H9 (cell line): ENCODE measurements at regions not wholly inside any gene's neighbourhood (a gene's known extent, or its start where the extent isn't known, plus 50 kb on each side); places are given as distances from the start of the nearest gene placed in this dataset.

ENCODE experiments used
- DNase-seq: peaks from one replicate; pipeline ENCODE4 v3.0.0-alpha.2; 2017
- H2AFZ ChIP-seq: one replicate; pipeline ENCODE4 v1.6.1; 2013; ENCODE audit warnings: mild to moderate bottlenecking, low read length, control low read depth, moderate library complexity
- H2AK5ac ChIP-seq: 2 replicates; pipeline ENCODE4 v1.6.1; 2013; ENCODE audit warnings: low read length, control low read depth, mixed read lengths; ENCODE audit not compliant: insufficient read length
- H2BK120ac ChIP-seq: one replicate; pipeline ENCODE4 v1.6.1; 2013; ENCODE audit warnings: low read depth, mild to moderate bottlenecking, low read length, control low read depth, inconsistent platforms; ENCODE audit not compliant: poor library complexity, severe bottlenecking
- H2BK12ac ChIP-seq: 2 replicates; pipeline ENCODE4 v1.6.1; 2013; ENCODE audit warnings: low read length, control low read depth, mixed read lengths, low read depth; ENCODE audit not compliant: insufficient read length
- H2BK15ac ChIP-seq: 2 replicates; pipeline ENCODE4 v1.6.1; 2013; ENCODE audit warnings: low read depth, low read length, control low read depth
- H2BK20ac ChIP-seq: one replicate; pipeline ENCODE4 v1.6.1; 2013; ENCODE audit warnings: low read depth, mild to moderate bottlenecking, low read length, control low read depth, inconsistent platforms; ENCODE audit not compliant: poor library complexity, severe bottlenecking
- H2BK5ac ChIP-seq: 2 replicates; pipeline ENCODE4 v1.6.1; 2013; ENCODE audit warnings: low read length, control low read depth, mixed read lengths; ENCODE audit not compliant: insufficient read length
- H3K14ac ChIP-seq: 2 replicates; pipeline ENCODE4 v1.6.1; 2013; ENCODE audit warnings: low read length, control low read depth; ENCODE audit not compliant: insufficient read depth
- H3K18ac ChIP-seq: 2 replicates; pipeline ENCODE4 v1.6.1; 2013; ENCODE audit warnings: low read depth, mild to moderate bottlenecking, mixed read lengths, low read length, control low read depth; ENCODE audit not compliant: insufficient read length
- H3K23ac ChIP-seq: 2 replicates; pipeline ENCODE4 v1.6.1; 2013; ENCODE audit warnings: low read length, control low read depth, mixed read lengths, low read depth; ENCODE audit not compliant: insufficient read length
- H3K23me2 ChIP-seq: 2 replicates; pipeline ENCODE4 v1.6.1; 2013; ENCODE audit warnings: low read depth, mild to moderate bottlenecking, mixed read lengths, low read length, control low read depth; ENCODE audit not compliant: insufficient read length, poor library complexity, severe bottlenecking
- H3K27ac ChIP-seq: 2 replicates; pipeline ENCODE4 v1.5.1; 2013; ENCODE audit warnings: low read length, control low read depth, mixed read lengths, low read depth; ENCODE audit not compliant: insufficient read length
- H3K27me3 ChIP-seq: 2 replicates; pipeline ENCODE4 v1.6.1; 2013; ENCODE audit warnings: low read length, control low read depth, inconsistent platforms; ENCODE audit not compliant: insufficient read depth
- H3K4ac ChIP-seq: 2 replicates; pipeline ENCODE4 v1.6.1; 2013; ENCODE audit warnings: low read depth, mild to moderate bottlenecking, control low read depth, inconsistent platforms, low read length, moderate library complexity
- H3K4me1 ChIP-seq: 2 replicates; pipeline ENCODE4 v1.6.1; 2013; ENCODE audit warnings: low read length, control low read depth, inconsistent platforms; ENCODE audit not compliant: insufficient read depth
- H3K4me2 ChIP-seq: 2 replicates; pipeline ENCODE4 v1.6.1; 2013; ENCODE audit warnings: low read length, control low read depth, mixed read lengths; ENCODE audit not compliant: insufficient read length, insufficient read depth
- H3K56ac ChIP-seq: 2 replicates; pipeline ENCODE4 v1.6.1; 2013; ENCODE audit warnings: low read depth, mild to moderate bottlenecking, mixed read lengths, low read length, control low read depth; ENCODE audit not compliant: insufficient read length
- H3K79me1 ChIP-seq: 2 replicates; pipeline ENCODE4 v1.6.1; 2013; ENCODE audit warnings: low read depth, mild to moderate bottlenecking, moderate library complexity, low read length, control low read depth, inconsistent platforms; ENCODE audit not compliant: insufficient read depth, poor library complexity, severe bottlenecking
- H3K79me2 ChIP-seq: 2 replicates; pipeline ENCODE4 v1.6.1; 2013; ENCODE audit warnings: low read length, control low read depth, inconsistent platforms; ENCODE audit not compliant: insufficient read depth
- H3K9ac ChIP-seq: 2 replicates; pipeline ENCODE4 v1.6.1; 2013; ENCODE audit warnings: low read length, control low read depth, mixed read lengths; ENCODE audit not compliant: insufficient read length; ENCODE audit errors: extremely low read depth
- H3K9me3 ChIP-seq: one replicate; pipeline ENCODE4 v1.6.1; 2013; ENCODE audit warnings: low read depth, low read length, inconsistent platforms; ENCODE audit not compliant: control insufficient read depth
- H3T11ph ChIP-seq: one replicate; pipeline ENCODE4 v1.6.1; 2013; ENCODE audit warnings: mild to moderate bottlenecking, low read length, control low read depth, inconsistent platforms
- H4K20me1 ChIP-seq: one replicate; pipeline ENCODE4 v1.6.1; 2013; ENCODE audit not compliant: control insufficient read depth, insufficient read length, insufficient read depth
- H4K5ac ChIP-seq: 2 replicates; pipeline ENCODE4 v1.6.1; 2013; ENCODE audit warnings: low read depth, mild to moderate bottlenecking, mixed read lengths, low read length, control low read depth; ENCODE audit not compliant: insufficient read length
- H4K8ac ChIP-seq: replicated peaks from 2 replicates; pipeline ENCODE4 v1.6.1; 2013; ENCODE audit warnings: low read length, control low read depth, mixed read lengths, low read depth; ENCODE audit not compliant: insufficient read length
- H4K91ac ChIP-seq: 2 replicates; pipeline ENCODE4 v1.6.1; 2013; ENCODE audit warnings: low read depth, mild to moderate bottlenecking, moderate library complexity, mixed read lengths, low read length, control low read depth; ENCODE audit not compliant: insufficient read length
- H3K27ac Mint-ChIP-seq, 3 experiments: 2 replicates in 2 of 3; 3 replicates in 1 of 3; pipeline ENCODE4 v1.8.0; 2020 to 2021; ENCODE audit warnings: mixed read lengths in 3 of 3, mild to moderate bottlenecking in 1 of 3, moderate library complexity in 1 of 3
- H3K27me3 Mint-ChIP-seq: 2 replicates; pipeline ENCODE4 v1.8.0; 2021; ENCODE audit warnings: low read depth, mild to moderate bottlenecking, moderate library complexity, mixed read lengths
- H3K36me3 Mint-ChIP-seq, 3 experiments: 2 replicates in 2 of 3; 3 replicates in 1 of 3; pipeline ENCODE4 v1.8.0; 2020 to 2021; ENCODE audit warnings: low read depth in 3 of 3, mixed read lengths in 3 of 3; ENCODE audit not compliant: insufficient read depth in 1 of 3
- H3K4me1 Mint-ChIP-seq, 2 experiments: 2 replicates each; pipeline ENCODE4 v1.8.0; 2020; ENCODE audit warnings: mixed read lengths in 2 of 2
- H3K4me3 Mint-ChIP-seq, 2 experiments: 2 replicates in 1 of 2; 3 replicates in 1 of 2; pipeline ENCODE4 v1.8.0; 2020 to 2021; ENCODE audit warnings: mild to moderate bottlenecking in 2 of 2, mixed read lengths in 2 of 2, moderate library complexity in 1 of 2
- H3K9me3 Mint-ChIP-seq, 2 experiments: 2 replicates in 1 of 2; 3 replicates in 1 of 2; pipeline ENCODE4 v1.8.0; 2020; ENCODE audit warnings: mild to moderate bottlenecking in 2 of 2, mixed read lengths in 2 of 2, moderate library complexity in 1 of 2
- WGBS: extraction: QIAGEN DNeasy Blood & Tissue Kit; methylation state at CpG from one replicate; pipeline ENCODE4 v1.1.7; 2013; ENCODE audit warnings: missing lambda C conversion rate, low lambda C conversion rate, mixed read lengths; ENCODE audit not compliant: insufficient read length; ENCODE audit errors: extremely low coverage; 5-methylcytosine and 5-hydroxymethylcytosine counted together
- TF ChIP-seq, protein P1 (sequence below): fragments of 200-600 bp; sonication (generic); conservative IDR thresholded peaks from 3 replicates; pipeline ENCODE4 v1.8.0; 2021; ENCODE audit warnings: antibody characterized with exemption, mild to moderate bottlenecking

GRCh38 chr2:43125090-43125998 is 101.1 kb downstream of the ZFP36L2 start:
- Histone ChIP-seq H3T11ph (no peak overlapping the region), H2BK5ac (no peak overlapping the region), H3K27me3 (no peaks in the 10 kb centered on the region), H3K9me3 (no peaks in the 10 kb centered on the region), H2BK12ac (no peak overlapping the region), H3K56ac (no peak overlapping the region), H2AFZ (no peak overlapping the region), H4K8ac (no peak overlapping the region), H2BK120ac (no peak overlapping the region), H4K91ac (no peak overlapping the region), H2BK15ac (no peak overlapping the region), H3K4me2 (no peak overlapping the region), H3K23ac (no peak overlapping the region), H2AK5ac (no peak overlapping the region), H3K14ac (no peak overlapping the region), H3K79me2 (no peaks in the 10 kb centered on the region), H4K20me1 (no peaks in the 10 kb centered on the region), H3K79me1 (no peaks in the 10 kb centered on the region), H3K18ac (no peak overlapping the region), H3K23me2 (no peaks in the 10 kb centered on the region), H3K27ac (no peak overlapping the region), H3K9ac (no peak overlapping the region), H3K4ac (no peak overlapping the region), H2BK20ac (no peak overlapping the region), H4K5ac (no peak overlapping the region), H3K4me1 (no peaks in the 10 kb centered on the region)
- TF ChIP-seq, protein P1, sequence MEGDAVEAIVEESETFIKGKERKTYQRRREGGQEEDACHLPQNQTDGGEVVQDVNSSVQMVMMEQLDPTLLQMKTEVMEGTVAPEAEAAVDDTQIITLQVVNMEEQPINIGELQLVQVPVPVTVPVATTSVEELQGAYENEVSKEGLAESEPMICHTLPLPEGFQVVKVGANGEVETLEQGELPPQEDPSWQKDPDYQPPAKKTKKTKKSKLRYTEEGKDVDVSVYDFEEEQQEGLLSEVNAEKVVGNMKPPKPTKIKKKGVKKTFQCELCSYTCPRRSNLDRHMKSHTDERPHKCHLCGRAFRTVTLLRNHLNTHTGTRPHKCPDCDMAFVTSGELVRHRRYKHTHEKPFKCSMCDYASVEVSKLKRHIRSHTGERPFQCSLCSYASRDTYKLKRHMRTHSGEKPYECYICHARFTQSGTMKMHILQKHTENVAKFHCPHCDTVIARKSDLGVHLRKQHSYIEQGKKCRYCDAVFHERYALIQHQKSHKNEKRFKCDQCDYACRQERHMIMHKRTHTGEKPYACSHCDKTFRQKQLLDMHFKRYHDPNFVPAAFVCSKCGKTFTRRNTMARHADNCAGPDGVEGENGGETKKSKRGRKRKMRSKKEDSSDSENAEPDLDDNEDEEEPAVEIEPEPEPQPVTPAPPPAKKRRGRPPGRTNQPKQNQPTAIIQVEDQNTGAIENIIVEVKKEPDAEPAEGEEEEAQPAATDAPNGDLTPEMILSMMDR: no peak
- Mint-ChIP-seq H3K4me3 (no peak overlapping the region), H3K27me3 (no peaks in the 10 kb centered on the region), H3K27ac (no peak overlapping the region), H3K9me3 (peaks cover 0 to 3% of the 10 kb centered on the region in 2 experiments; a peak in 2 of 5 replicates), H3K4me1 (peaks cover 18 to 30% of the 10 kb centered on the region in 2 experiments), H3K36me3 (no peaks in the 10 kb centered on the region; a peak in 2 of 7 replicates)
- no peak for DNase-seq
- no CpG with 5 or more reads among the region's 12 CpGs for WGBS
